ENCODE measurements at regions not wholly inside any gene's neighbourhood (a gene's known extent, or its start where the extent isn't known, plus 50 kb on each side); places are given as distances from the start of the nearest gene placed in this dataset.

GRCh38 chr18:41326311-41326710 lies 628.7 kb upstream of the PIK3C3 start:
- DNase-seq = peak; percentile 68

DNA sequence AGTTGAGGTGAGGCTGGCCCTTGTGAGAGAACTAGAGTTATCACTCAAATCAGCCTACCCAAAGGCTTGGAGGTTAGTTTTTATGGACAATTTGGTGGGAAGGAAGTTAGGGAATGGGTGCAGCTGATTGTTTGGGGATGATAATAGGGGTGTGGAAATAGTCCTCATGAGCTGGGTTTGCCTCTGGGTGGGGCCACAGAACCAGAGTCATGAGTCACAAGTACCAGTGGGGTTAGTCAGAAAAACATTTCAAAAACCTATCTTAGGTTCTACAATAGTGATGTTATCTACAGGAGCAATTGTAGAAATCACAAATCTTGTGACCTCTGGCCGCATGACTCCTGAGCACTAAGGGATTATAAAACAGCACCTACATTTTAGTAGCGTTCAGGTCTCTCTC lies 630.1 kb upstream of the PIK3C3 start:
- peak; percentile 18 for DNase-seq

GRCh38 chr18:41324020-41324791 lies 630.8 kb upstream of the PIK3C3 start:
- DNase-seq = peak; percentile 7

- DNase-seq = peak; percentile 4
These were observed 632.0 kb upstream of the PIK3C3 start for GRCh38 chr18:41323044-41323443.

DNA sequence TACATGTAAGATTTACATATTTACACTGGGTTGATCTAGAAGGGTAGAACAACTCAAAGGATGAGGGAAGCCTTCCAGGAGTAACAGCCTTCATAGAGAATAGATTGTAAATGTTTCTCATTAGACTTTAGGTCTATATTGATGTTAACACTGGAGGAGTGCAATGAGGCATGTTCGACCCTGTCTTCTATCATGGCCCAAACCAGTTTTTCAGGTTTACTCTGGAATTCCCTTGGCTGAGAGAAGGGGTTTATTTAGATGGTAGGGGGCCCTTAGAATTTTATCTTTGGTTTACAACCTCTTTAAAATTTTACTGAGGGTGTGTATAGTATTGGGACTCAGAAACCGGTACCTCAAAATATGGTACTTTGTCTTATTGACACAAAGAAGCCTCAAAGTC lies 634.9 kb upstream of the PIK3C3 start:
- DNase-seq = no peak

GRCh38 chr18:41315134-41315533 lies 639.9 kb upstream of the PIK3C3 start:
- no peak for DNase-seq

DNA sequence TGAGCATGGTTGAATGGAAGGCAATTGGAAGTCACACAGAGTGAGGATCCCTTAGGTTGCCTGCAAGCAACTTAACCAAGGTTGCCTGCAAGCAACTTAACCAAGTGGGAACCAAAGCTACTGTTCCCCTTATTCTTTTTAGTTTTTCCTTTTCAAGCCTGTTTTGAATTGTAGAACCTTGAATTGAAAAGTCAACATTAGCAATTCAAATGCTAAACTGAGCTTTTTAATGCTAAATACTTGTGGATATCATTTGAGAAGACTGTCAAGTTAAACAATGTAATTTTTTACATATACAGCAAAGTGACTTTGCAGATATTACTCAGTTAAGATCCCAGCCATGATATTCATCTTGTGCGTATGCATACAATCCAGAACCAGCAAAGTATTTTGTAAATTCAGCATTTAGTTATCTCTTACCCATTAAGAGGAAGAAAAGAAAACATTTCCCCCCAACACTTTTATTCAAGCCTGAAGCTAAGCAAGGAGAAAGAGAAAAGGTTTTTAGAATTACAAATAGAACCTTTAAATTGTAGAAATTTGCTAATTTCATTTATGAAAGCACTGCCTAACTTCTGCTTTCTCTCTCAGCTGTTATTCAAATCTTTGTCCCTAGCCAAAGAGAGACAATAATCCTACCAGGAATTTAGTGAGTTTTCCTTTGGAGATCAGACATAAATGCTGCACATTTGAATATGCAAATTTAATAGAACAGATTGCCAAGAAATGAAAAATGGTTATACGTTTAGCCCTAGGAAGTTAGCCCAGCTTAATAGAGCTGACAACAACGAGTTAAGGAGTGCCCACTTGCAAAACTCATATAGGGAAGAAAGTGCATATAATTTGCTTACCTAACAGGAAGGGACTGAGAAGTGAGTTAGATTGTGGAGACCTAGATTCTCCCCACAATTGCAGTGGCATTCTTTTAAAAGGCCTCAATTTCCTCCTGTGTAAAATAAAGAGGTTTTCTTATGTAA lies 643.2 kb upstream of the PIK3C3 start:
- no peak for DNase-seq

DNA sequence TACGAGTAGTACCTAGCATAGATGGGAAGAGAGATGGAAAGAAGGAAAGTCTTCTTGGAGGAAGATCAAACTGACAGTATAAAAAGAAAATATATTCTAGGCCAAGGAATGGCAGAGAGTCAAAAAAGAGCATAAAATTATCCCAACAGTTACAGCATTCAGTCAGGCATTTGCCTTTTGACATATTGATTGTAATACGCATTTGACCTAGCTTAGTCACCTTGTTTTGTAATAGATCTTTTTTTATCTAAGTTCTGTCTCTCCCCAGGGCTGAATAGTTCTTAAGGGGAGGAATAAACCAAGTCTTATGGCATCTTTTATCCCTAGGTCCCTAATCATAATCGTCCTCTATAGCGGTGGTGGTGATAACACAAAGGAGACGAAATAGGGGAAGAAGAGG lies 657.3 kb upstream of the PIK3C3 start:
- DNase-seq = no peak

GRCh38 chr18:41269294-41269693 lies 685.7 kb upstream of the PIK3C3 start:
- no peak for DNase-seq

DNA sequence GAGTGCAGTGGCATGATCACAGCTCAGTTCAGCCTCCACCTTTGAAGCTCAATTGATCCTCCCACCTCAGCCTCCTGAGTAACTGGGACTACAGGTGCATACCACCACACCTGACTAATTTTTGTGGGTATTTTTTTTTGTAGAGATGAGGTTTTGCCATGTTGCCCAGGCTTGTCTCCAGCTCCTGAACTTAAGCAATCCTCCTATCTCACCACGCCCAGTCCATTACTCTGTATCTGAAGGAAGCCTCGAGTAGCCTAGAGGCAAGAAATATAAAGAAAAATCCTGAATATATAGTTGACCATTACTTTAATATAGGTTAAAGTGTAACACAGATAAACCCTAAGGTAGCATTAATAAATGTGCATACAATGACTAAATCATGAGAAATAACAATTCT lies 686.8 kb upstream of the PIK3C3 start:
- DNase-seq = no peak

- peak; percentile 45 for DNase-seq
These were observed 688.4 kb upstream of the PIK3C3 start for GRCh38 chr18:41266616-41267015.

GRCh38 chr18:41266204-41266603 lies 688.8 kb upstream of the PIK3C3 start:
- DNase-seq = no peak

- DNase-seq = peak; percentile 56
These were observed 690.0 kb upstream of the PIK3C3 start for GRCh38 chr18:41265047-41265446.

DNA sequence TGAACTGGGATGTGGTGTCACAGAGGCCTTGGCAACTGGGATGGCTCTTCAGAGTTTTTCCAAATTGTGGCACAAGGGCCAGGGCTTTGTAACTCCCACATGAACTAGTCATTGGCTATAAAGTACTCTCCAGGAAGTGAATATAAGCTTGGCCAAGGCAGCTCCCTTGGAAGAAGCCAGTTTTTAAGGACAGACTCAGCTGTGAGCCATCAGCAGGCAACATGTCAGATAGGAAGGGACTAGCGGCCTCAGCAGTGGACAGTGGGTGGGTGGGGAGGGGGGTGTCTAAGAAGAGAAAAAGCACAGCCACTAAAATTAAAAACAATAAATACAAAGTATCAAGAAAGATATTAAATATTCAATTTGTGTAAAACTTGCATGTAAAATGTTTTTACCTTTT lies 691.1 kb upstream of the PIK3C3 start:
- DNase-seq = no peak

GRCh38 chr18:41262688-41263087 lies 692.3 kb upstream of the PIK3C3 start:
- no peak for DNase-seq

DNA sequence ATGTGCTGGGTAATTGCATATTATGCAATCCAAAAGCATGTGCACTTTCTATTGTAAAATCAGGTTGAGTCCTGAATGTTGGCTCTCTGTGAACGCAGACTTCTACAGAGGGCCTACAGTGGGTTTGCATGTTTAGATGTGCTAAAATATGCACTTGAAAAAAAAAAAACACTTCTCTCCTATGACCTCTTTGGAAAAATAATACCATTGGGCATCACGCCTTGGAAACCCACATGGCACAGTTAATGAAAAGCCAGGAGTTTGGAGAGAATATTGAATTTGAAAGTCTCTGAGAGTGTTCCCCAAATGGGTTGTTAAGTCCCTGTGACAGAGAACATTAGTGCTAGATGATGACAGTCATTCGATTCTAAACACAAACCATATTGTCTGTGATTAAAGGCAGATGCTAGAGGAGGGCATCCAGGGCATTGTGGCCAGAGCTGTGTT lies 710.4 kb upstream of the PIK3C3 start:
- no peak for DNase-seq

GRCh38 chr18:41237317-41237716 lies 717.7 kb upstream of the PIK3C3 start:
- no peak for DNase-seq

GRCh38 chr18:41231681-41232080 lies 723.4 kb upstream of the PIK3C3 start:
- no peak for DNase-seq

DNA sequence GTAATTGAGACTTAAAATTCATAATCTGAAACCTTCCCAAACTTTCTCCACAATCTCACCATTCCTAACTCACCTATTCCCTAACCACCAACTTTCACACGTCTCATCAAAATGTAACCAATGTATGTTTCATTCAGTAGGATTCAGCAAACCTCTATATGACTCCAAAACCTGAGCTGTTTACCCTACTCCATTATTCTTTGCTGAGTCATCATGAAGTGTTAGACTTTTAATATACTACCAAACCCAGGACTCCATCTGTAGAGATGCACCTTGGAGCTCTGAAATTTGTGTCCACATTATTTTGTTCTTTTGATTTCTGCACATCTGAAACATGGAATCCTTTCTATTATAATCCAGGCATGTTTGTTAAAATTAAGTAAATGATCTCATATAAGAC lies 727.0 kb upstream of the PIK3C3 start:
- no peak for DNase-seq

DNA sequence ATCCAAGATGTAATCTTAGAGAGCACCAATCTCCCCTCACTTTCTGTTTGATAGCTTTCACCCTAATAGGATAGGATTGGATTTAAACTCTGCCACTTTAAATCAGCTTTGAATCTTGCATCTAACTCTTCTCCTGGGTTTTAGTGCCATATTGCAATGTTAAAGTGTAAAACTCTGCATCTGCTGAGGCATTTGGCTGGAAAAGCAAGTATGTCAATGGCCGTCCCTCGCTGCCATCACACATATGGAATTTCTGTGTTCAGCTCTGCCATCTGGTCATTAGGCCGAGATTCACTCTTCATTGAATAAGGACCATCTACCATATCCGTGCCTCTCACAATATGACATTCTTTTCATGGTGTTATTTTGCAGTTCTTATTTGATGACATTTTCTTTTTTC lies 728.1 kb upstream of the PIK3C3 start:
- no peak for DNase-seq

GRCh38 chr18:41226186-41226585 lies 728.8 kb upstream of the PIK3C3 start:
- peak; percentile 65 for DNase-seq

GRCh38 chr18:41216341-41217003 lies 738.6 kb upstream of the PIK3C3 start:
- DNase-seq = no peak

DNA sequence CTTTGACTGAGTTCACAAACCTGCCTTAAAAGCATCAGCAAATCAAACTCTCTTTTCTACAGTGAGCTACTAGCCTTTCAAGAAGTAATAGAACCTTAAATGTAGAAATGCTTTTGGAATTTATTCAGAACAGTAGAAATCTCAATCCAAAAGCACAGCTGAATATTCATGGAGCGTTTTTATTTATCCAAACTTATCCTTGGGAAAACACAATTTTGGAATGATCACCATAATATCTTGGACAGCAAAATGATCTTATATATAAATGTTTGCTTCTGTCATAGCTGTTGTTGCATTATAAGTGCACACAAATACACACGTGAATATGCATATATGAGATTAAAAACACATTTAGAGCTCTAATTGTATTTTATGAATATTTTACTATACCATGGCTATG lies 747.3 kb upstream of the PIK3C3 start:
- DNase-seq = no peak

Data from fibroblast of skin of right quadriceps (primary cell).